K562 (cell line): ENCODE measurements at regions not wholly inside any gene's neighbourhood (a gene's known extent, or its start where the extent isn't known, plus 50 kb on each side); places are given as distances from the start of the nearest gene placed in this dataset.

Source experiments
- ATAC-seq: fragments of 200-7000 bp; cut with Tn5 transposase; 3 replicates; pipeline ENCODE4 v1.9.1; 2020; ENCODE audit warnings: moderate library complexity
- BruUV-seq: library from RNA; stranded (reverse); fragments of 400-500 nt; replicated peaks from 2 replicates; lab custom pipeline; 2021; lab: Mats Ljungman, UMichigan
- CTCF ChIA-PET: fragments of 300-600 bp; formaldehyde crosslinking; extraction: SDS; loops from one replicate; lab custom pipeline; 2021; ENCODE audit warnings: low intra/inter-chr PET ratio; lab: Yijun Ruan, JAX
- POLR2A ChIA-PET: fragments of 300-600, 350-650 bp; sonication (Branson Sonifier 250); formaldehyde crosslinking; extraction: SDS; loops from one replicate; lab custom pipeline; 2021; ENCODE audit warnings: antibody characterized with exemption, inconsistent platforms; lab: Yijun Ruan, JAX
- DNase-seq, 4 experiments: peaks; one replicate each; pipeline versions ENCODE4 v3.0.0 to v3.0.0-alpha.2; 2011 to 2018; ENCODE audit warnings: low spot score in 3 of 4, mixed read lengths in 3 of 4; ENCODE audit errors: extremely low read depth in 1 of 4
- FAIRE-seq: peaks from 2 replicates; lab custom pipeline; 2011; peaks lifted over from hg19 to GRCh38; lab: Jason Lieb, UNC
- H2AFZ ChIP-seq: 2 replicates; pipeline ENCODE4 v1.6.0; 2011; ENCODE audit warnings: low read depth, low read length, control low read depth, inconsistent platforms
- H3K27ac ChIP-seq: fragments of 200-600 bp; 3 replicates; pipeline ENCODE4 v1.8.0; 2011; ENCODE audit warnings: low read depth, mild to moderate bottlenecking, control low read depth, inconsistent platforms, low read length, moderate library complexity, mixed read lengths; ENCODE audit errors: extremely low read depth
- H3K27me3 ChIP-seq, 2 experiments: fragments of 300-600 bp in 1 of 2; 2 replicates in 1 of 2; 3 replicates in 1 of 2; pipeline versions ENCODE4 v1.6.0 to v1.8.0; 2011; ENCODE audit warnings: inconsistent platforms in 2 of 2, low read length in 2 of 2, mild to moderate bottlenecking in 1 of 2, mixed read lengths in 1 of 2, moderate library complexity in 1 of 2; ENCODE audit not compliant: control insufficient read depth in 2 of 2, insufficient read depth in 2 of 2
- H3K36me3 ChIP-seq: fragments of 300-600 bp; 3 replicates; pipeline ENCODE4 v1.8.0; 2011; ENCODE audit warnings: mild to moderate bottlenecking, low read length, inconsistent platforms; ENCODE audit not compliant: control insufficient read depth, insufficient read depth
- H3K4me1 ChIP-seq, 2 experiments: fragments of 200-600 bp in 1 of 2; replicated peaks in 1 of 2; 2 replicates in 1 of 2; 3 replicates in 1 of 2; pipeline versions ENCODE4 v1.5.1 to v1.8.0; 2011; ENCODE audit warnings: inconsistent platforms in 2 of 2, low read length in 2 of 2, mild to moderate bottlenecking in 1 of 2, mixed read lengths in 1 of 2, moderate library complexity in 1 of 2; ENCODE audit not compliant: control insufficient read depth in 2 of 2, insufficient read depth in 2 of 2
- H3K4me2 ChIP-seq: 2 replicates; pipeline ENCODE4 v1.6.1; 2011; ENCODE audit warnings: low read length, control low read depth, inconsistent platforms, mixed read lengths; ENCODE audit not compliant: insufficient read depth
- H3K4me3 ChIP-seq: fragments of 200-600 bp; sonication (generic), shearing (Covaris generic); 2 replicates; pipeline ENCODE4 v1.5.1; 2016; ENCODE audit warnings: control low read depth, inconsistent platforms
- H3K79me2 ChIP-seq: fragments of 200-600 bp; 3 replicates; pipeline ENCODE4 v1.8.0; 2011; ENCODE audit warnings: low read length, inconsistent platforms; ENCODE audit not compliant: control insufficient read depth, insufficient read depth
- H3K9ac ChIP-seq, 2 experiments: 2 replicates each; pipeline versions ENCODE4 v1.6.0 to v1.6.1; 2011; ENCODE audit warnings: low read depth in 2 of 2, low read length in 2 of 2, control low read depth in 1 of 2, inconsistent platforms in 1 of 2, mild to moderate bottlenecking in 1 of 2, mixed read lengths in 1 of 2; ENCODE audit not compliant: insufficient read depth in 1 of 2
- H3K9me1 ChIP-seq: one replicate; pipeline ENCODE4 v1.6.0; 2011; ENCODE audit warnings: inconsistent platforms, mild to moderate bottlenecking, low read length, moderate library complexity; ENCODE audit not compliant: control insufficient read depth, insufficient read depth
- H3K9me3 ChIP-seq: replicated peaks from 2 replicates; pipeline ENCODE4 v1.5.1; 2011; ENCODE audit warnings: low read depth, low read length, inconsistent platforms; ENCODE audit not compliant: control insufficient read depth, insufficient read depth
- H4K20me1 ChIP-seq: replicated peaks from 2 replicates; pipeline ENCODE4 v1.6.1; 2011; ENCODE audit warnings: low read length, inconsistent platforms, mixed read lengths; ENCODE audit not compliant: control insufficient read depth, insufficient read depth
- ARID1B ChIP-seq: fragments of 450-650 bp; IDR thresholded peaks from 2 replicates; pipeline ENCODE4 v1.6.1; 2016; ENCODE audit warnings: antibody characterized with exemption, mild to moderate bottlenecking, inconsistent platforms
- CBFB ChIP-seq: sonication (generic); formaldehyde crosslinking; IDR thresholded peaks from 2 replicates; pipeline ENCODE4 v1.4.0; 2020; ENCODE audit warnings: mild to moderate bottlenecking, missing genetic modification reagents
- FOXK1 ChIP-seq: sonication (generic); formaldehyde crosslinking; IDR thresholded peaks from 2 replicates; pipeline ENCODE4 v1.8.0; 2022; ENCODE audit warnings: missing genetic modification reagents, mild to moderate bottlenecking, borderline replicate concordance
- NR0B1 ChIP-seq: fragments of 450-650 bp; IDR thresholded peaks from one replicate; pipeline ENCODE4 v1.6.1; 2018; ENCODE audit warnings: mild to moderate bottlenecking, moderate library complexity; ENCODE audit not compliant: partially characterized antibody
- POLR2AphosphoS5 ChIP-seq: IDR thresholded peaks from 2 replicates; pipeline ENCODE4 v1.6.1; 2011; ENCODE audit warnings: mild to moderate bottlenecking, low read depth, low read length, moderate library complexity; ENCODE audit not compliant: control insufficient read depth, insufficient read depth
- PTBP1 ChIP-seq: fragments of 200-400 bp; formaldehyde crosslinking; IDR thresholded peaks from 2 replicates; pipeline ENCODE4 v1.6.1; 2017; ENCODE audit warnings: low read depth, low read length
- ZBTB43 ChIP-seq: sonication (generic); formaldehyde crosslinking; IDR thresholded peaks from 2 replicates; pipeline ENCODE4 v1.8.0; 2023; ENCODE audit warnings: mild to moderate bottlenecking, missing genetic modification reagents
- ZZZ3 ChIP-seq: fragments of 450-650 bp; IDR thresholded peaks from 2 replicates; pipeline ENCODE4 v1.6.1; 2016; ENCODE audit warnings: antibody characterized with exemption, mild to moderate bottlenecking, moderate library complexity
- WGBS: fragments of 100-300 bp; shearing (Covaris generic); methylation state at CpG from one replicate; pipeline ENCODE4 v1.1.6; 2016; ENCODE audit warnings: low coverage, mixed read lengths; ENCODE audit not compliant: insufficient coverage; ENCODE audit errors: missing lambda C conversion rate; 5-methylcytosine and 5-hydroxymethylcytosine counted together
- in situ Hi-C: fragments of 300-500 bp; cut with MboI; formaldehyde crosslinking; loops from 4 replicates; pipeline ENCODE4 v1.15.0; 2018; ENCODE audit warnings: inconsistent platforms, mixed read lengths
- intact Hi-C: fragments of 100-400 bp; cut with micrococcal nuclease; formaldehyde crosslinking; loops from 2 replicates; pipeline ENCODE4 v1.14.2; 2022
- TF ChIP-seq, protein P1 (sequence below): sonication (generic); formaldehyde crosslinking; IDR thresholded peaks from 2 replicates; pipeline ENCODE4 v1.8.1; 2023; ENCODE audit warnings: mild to moderate bottlenecking, missing genetic modification reagents
- TF ChIP-seq, protein P2 (sequence below), 2 experiments: fragments of 450-650 bp; conservative IDR thresholded peaks; 2 replicates each; pipeline ENCODE4 v1.6.1; 2017; ENCODE audit warnings: mild to moderate bottlenecking in 2 of 2, moderate library complexity in 2 of 2
- TF ChIP-seq, protein P3 (sequence below): fragments of 250-450 bp; sonication (Bioruptor Pico); IDR thresholded peaks from 2 replicates; pipeline ENCODE4 v1.4.0; 2020; ENCODE audit warnings: mild to moderate bottlenecking, moderate library complexity, borderline replicate concordance

- Histone ChIP-seq H3K36me3 (no peaks in the 10 kb centered on the region), H3K4me2 (no peak overlapping the region), H3K27ac (no peak overlapping the region), H3K79me2 (no peaks in the 10 kb centered on the region), H3K4me3 (no peak overlapping the region), H3K9me3 (no peaks in the 10 kb centered on the region), H3K9ac (no peak overlapping the region), H4K20me1 (no peaks in the 10 kb centered on the region), H3K27me3 (no peaks in the 10 kb centered on the region), H2AFZ (no peak overlapping the region), H3K9me1 (no peaks in the 10 kb centered on the region), H3K4me1 (no peaks in the 10 kb centered on the region)
- WGBS: 0% methylated on average over 4 of the region's 5 CpGs
- ChIA-PET POLR2A (no interaction called here), CTCF (no interaction called here)
- FAIRE-seq: no peak
- in situ Hi-C loops (no loop called here), intact Hi-C loops (no loop called here)
- ATAC-seq: no peak
- TF ChIP-seq, protein P1, sequence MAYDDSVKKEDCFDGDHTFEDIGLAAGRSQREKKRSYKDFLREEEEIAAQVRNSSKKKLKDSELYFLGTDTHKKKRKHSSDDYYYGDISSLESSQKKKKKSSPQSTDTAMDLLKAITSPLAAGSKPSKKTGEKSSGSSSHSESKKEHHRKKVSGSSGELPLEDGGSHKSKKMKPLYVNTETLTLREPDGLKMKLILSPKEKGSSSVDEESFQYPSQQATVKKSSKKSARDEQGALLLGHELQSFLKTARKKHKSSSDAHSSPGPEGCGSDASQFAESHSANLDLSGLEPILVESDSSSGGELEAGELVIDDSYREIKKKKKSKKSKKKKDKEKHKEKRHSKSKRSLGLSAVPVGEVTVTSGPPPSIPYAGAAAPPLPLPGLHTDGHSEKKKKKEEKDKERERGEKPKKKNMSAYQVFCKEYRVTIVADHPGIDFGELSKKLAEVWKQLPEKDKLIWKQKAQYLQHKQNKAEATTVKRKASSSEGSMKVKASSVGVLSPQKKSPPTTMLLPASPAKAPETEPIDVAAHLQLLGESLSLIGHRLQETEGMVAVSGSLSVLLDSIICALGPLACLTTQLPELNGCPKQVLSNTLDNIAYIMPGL (CRISPR knock-in tag): no peak
- TF ChIP-seq ZBTB43 (CRISPR knock-in tag) (no peak), FOXK1 (CRISPR knock-in tag) (no peak), NR0B1 (no peak), ARID1B (no peak), POLR2AphosphoS5 (no peak), PTBP1 (no peak), ZZZ3 (no peak), CBFB (CRISPR knock-in tag) (no peak)
- TF ChIP-seq, protein P2, sequence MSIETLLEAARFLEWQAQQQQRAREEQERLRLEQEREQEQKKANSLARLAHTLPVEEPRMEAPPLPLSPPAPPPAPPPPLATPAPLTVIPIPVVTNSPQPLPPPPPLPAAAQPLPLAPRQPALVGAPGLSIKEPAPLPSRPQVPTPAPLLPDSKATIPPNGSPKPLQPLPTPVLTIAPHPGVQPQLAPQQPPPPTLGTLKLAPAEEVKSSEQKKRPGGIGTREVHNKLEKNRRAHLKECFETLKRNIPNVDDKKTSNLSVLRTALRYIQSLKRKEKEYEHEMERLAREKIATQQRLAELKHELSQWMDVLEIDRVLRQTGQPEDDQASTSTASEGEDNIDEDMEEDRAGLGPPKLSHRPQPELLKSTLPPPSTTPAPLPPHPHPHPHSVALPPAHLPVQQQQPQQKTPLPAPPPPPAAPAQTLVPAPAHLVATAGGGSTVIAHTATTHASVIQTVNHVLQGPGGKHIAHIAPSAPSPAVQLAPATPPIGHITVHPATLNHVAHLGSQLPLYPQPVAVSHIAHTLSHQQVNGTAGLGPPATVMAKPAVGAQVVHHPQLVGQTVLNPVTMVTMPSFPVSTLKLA (conservative IDR thresholded peaks at IDR 0.05): no peak
- TF ChIP-seq, protein P3, sequence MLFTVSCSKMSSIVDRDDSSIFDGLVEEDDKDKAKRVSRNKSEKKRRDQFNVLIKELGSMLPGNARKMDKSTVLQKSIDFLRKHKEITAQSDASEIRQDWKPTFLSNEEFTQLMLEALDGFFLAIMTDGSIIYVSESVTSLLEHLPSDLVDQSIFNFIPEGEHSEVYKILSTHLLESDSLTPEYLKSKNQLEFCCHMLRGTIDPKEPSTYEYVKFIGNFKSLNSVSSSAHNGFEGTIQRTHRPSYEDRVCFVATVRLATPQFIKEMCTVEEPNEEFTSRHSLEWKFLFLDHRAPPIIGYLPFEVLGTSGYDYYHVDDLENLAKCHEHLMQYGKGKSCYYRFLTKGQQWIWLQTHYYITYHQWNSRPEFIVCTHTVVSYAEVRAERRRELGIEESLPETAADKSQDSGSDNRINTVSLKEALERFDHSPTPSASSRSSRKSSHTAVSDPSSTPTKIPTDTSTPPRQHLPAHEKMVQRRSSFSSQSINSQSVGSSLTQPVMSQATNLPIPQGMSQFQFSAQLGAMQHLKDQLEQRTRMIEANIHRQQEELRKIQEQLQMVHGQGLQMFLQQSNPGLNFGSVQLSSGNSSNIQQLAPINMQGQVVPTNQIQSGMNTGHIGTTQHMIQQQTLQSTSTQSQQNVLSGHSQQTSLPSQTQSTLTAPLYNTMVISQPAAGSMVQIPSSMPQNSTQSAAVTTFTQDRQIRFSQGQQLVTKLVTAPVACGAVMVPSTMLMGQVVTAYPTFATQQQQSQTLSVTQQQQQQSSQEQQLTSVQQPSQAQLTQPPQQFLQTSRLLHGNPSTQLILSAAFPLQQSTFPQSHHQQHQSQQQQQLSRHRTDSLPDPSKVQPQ (CRISPR knock-in tag): no peak
- BruUV-seq: no TSS peak
- no peak for DNase-seq
Observed at GRCh38 chr3:59412516-59412915, 362.7 kb upstream of the CFAP20DC start.
